ENCODE measurements at regions not wholly inside any gene's neighbourhood (a gene's known extent, or its start where the extent isn't known, plus 50 kb on each side); places are given as distances from the start of the nearest gene placed in this dataset.

GRCh38 chr5:90297045-90297764 is 112.4 kb downstream of the CETN3 start:
- intact Hi-C loops (cut with DNase I): no loop called here
- H3K36me3 ChIP-seq: no peaks in the 10 kb centered on the region
- no peaks in the 10 kb centered on the region for H3K9me3 ChIP-seq
- no peak for DNase-seq
- no peak overlapping the region for H3K27ac ChIP-seq
- TF ChIP-seq CTCF (IDR thresholded peaks at IDR 0.05) (no peak), POLR2A (IDR thresholded peaks at IDR 0.05) (no peak)
- H3K4me1 ChIP-seq: no peaks in the 10 kb centered on the region
- H3K4me3 ChIP-seq: no peak overlapping the region
- H3K27me3 ChIP-seq: no peaks in the 10 kb centered on the region
- 58 to 64% methylated on average over 7 of the region's 7 CpGs for WGBS, 2 donors

- H3K4me3 ChIP-seq: no peak overlapping the region
- TF ChIP-seq POLR2A (IDR thresholded peaks at IDR 0.05) (no peak), CTCF (IDR thresholded peaks at IDR 0.05) (no peak)
- intact Hi-C loops (cut with DNase I): no loop called here
- WGBS, 2 donors: 80 to 81% methylated on average over 5 of the region's 5 CpGs
- no peaks in the 10 kb centered on the region for H3K36me3 ChIP-seq
- no peaks in the 10 kb centered on the region for H3K4me1 ChIP-seq
- no peak overlapping the region for H3K27ac ChIP-seq
- H3K27me3 ChIP-seq: no peaks in the 10 kb centered on the region
- DNase-seq: no peak
- H3K9me3 ChIP-seq: no peaks in the 10 kb centered on the region
These were observed 115.0 kb downstream of the CETN3 start for GRCh38 chr5:90294604-90295003.

- H3K4me1 ChIP-seq: no peaks in the 10 kb centered on the region
- H3K4me3 ChIP-seq: no peak overlapping the region
- H3K27me3 ChIP-seq: no peaks in the 10 kb centered on the region
- H3K27ac ChIP-seq: no peak overlapping the region
- no peak for TF ChIP-seq CTCF (IDR thresholded peaks at IDR 0.05)
- TF ChIP-seq POLR2A (IDR thresholded peaks at IDR 0.05): no peak
- H3K9me3 ChIP-seq: no peaks in the 10 kb centered on the region
- intact Hi-C loops (cut with DNase I): no loop called here
- 69 to 93% methylated on average over 2 of the region's 2 CpGs for WGBS, 2 donors
- H3K36me3 ChIP-seq: no peaks in the 10 kb centered on the region
- DNase-seq: no peak
These were observed 115.6 kb downstream of the CETN3 start for GRCh38 chr5:90293931-90294330.

- Histone ChIP-seq H3K4me3 (no peak overlapping the region), H3K9me3 (no peaks in the 10 kb centered on the region), H3K4me1 (no peaks in the 10 kb centered on the region), H3K27me3 (no peaks in the 10 kb centered on the region), H3K27ac (no peak overlapping the region), H3K36me3 (no peaks in the 10 kb centered on the region)
- WGBS, 2 donors: 67 to 78% methylated on average over 5 of the region's 5 CpGs
- no peak for DNase-seq
- TF ChIP-seq POLR2A (IDR thresholded peaks at IDR 0.05) (no peak), CTCF (IDR thresholded peaks at IDR 0.05) (no peak)
- intact Hi-C loops (cut with DNase I): no loop called here
These were observed 118.9 kb downstream of the CETN3 start for GRCh38 chr5:90290648-90291047.

GRCh38 chr5:90289837-90290236 is 119.7 kb downstream of the CETN3 start:
- Histone ChIP-seq H3K27ac (no peak overlapping the region), H3K27me3 (no peaks in the 10 kb centered on the region), H3K4me1 (no peaks in the 10 kb centered on the region), H3K36me3 (no peaks in the 10 kb centered on the region), H3K4me3 (no peak overlapping the region), H3K9me3 (no peaks in the 10 kb centered on the region)
- intact Hi-C loops (cut with DNase I): no loop called here
- TF ChIP-seq POLR2A (IDR thresholded peaks at IDR 0.05) (no peak), CTCF (IDR thresholded peaks at IDR 0.05) (no peak)
- WGBS, 2 donors: 34 to 41% methylated on average over 5 of the region's 5 CpGs
- no peak for DNase-seq
